H9 (cell line): ENCODE measurements at regions not wholly inside any gene's neighbourhood (a gene's known extent, or its start where the extent isn't known, plus 50 kb on each side); places are given as distances from the start of the nearest gene placed in this dataset.

Experiments
- DNase-seq: peaks from one replicate; pipeline ENCODE4 v3.0.0-alpha.2; 2017
- H2AFZ ChIP-seq: one replicate; pipeline ENCODE4 v1.6.1; 2013; ENCODE audit warnings: mild to moderate bottlenecking, low read length, control low read depth, moderate library complexity
- H2AK5ac ChIP-seq: 2 replicates; pipeline ENCODE4 v1.6.1; 2013; ENCODE audit warnings: low read length, control low read depth, mixed read lengths; ENCODE audit not compliant: insufficient read length
- H2BK120ac ChIP-seq: one replicate; pipeline ENCODE4 v1.6.1; 2013; ENCODE audit warnings: low read depth, mild to moderate bottlenecking, low read length, control low read depth, inconsistent platforms; ENCODE audit not compliant: poor library complexity, severe bottlenecking
- H2BK12ac ChIP-seq: 2 replicates; pipeline ENCODE4 v1.6.1; 2013; ENCODE audit warnings: low read length, control low read depth, mixed read lengths, low read depth; ENCODE audit not compliant: insufficient read length
- H2BK15ac ChIP-seq: 2 replicates; pipeline ENCODE4 v1.6.1; 2013; ENCODE audit warnings: low read depth, low read length, control low read depth
- H2BK20ac ChIP-seq: one replicate; pipeline ENCODE4 v1.6.1; 2013; ENCODE audit warnings: low read depth, mild to moderate bottlenecking, low read length, control low read depth, inconsistent platforms; ENCODE audit not compliant: poor library complexity, severe bottlenecking
- H2BK5ac ChIP-seq: 2 replicates; pipeline ENCODE4 v1.6.1; 2013; ENCODE audit warnings: low read length, control low read depth, mixed read lengths; ENCODE audit not compliant: insufficient read length
- H3K14ac ChIP-seq: 2 replicates; pipeline ENCODE4 v1.6.1; 2013; ENCODE audit warnings: low read length, control low read depth; ENCODE audit not compliant: insufficient read depth
- H3K18ac ChIP-seq: 2 replicates; pipeline ENCODE4 v1.6.1; 2013; ENCODE audit warnings: low read depth, mild to moderate bottlenecking, mixed read lengths, low read length, control low read depth; ENCODE audit not compliant: insufficient read length
- H3K23ac ChIP-seq: 2 replicates; pipeline ENCODE4 v1.6.1; 2013; ENCODE audit warnings: low read length, control low read depth, mixed read lengths, low read depth; ENCODE audit not compliant: insufficient read length
- H3K23me2 ChIP-seq: 2 replicates; pipeline ENCODE4 v1.6.1; 2013; ENCODE audit warnings: low read depth, mild to moderate bottlenecking, mixed read lengths, low read length, control low read depth; ENCODE audit not compliant: insufficient read length, poor library complexity, severe bottlenecking
- H3K27ac ChIP-seq: 2 replicates; pipeline ENCODE4 v1.5.1; 2013; ENCODE audit warnings: low read length, control low read depth, mixed read lengths, low read depth; ENCODE audit not compliant: insufficient read length
- H3K27me3 ChIP-seq: 2 replicates; pipeline ENCODE4 v1.6.1; 2013; ENCODE audit warnings: low read length, control low read depth, inconsistent platforms; ENCODE audit not compliant: insufficient read depth
- H3K4ac ChIP-seq: 2 replicates; pipeline ENCODE4 v1.6.1; 2013; ENCODE audit warnings: low read depth, mild to moderate bottlenecking, control low read depth, inconsistent platforms, low read length, moderate library complexity
- H3K4me1 ChIP-seq: 2 replicates; pipeline ENCODE4 v1.6.1; 2013; ENCODE audit warnings: low read length, control low read depth, inconsistent platforms; ENCODE audit not compliant: insufficient read depth
- H3K4me2 ChIP-seq: 2 replicates; pipeline ENCODE4 v1.6.1; 2013; ENCODE audit warnings: low read length, control low read depth, mixed read lengths; ENCODE audit not compliant: insufficient read length, insufficient read depth
- H3K56ac ChIP-seq: 2 replicates; pipeline ENCODE4 v1.6.1; 2013; ENCODE audit warnings: low read depth, mild to moderate bottlenecking, mixed read lengths, low read length, control low read depth; ENCODE audit not compliant: insufficient read length
- H3K79me1 ChIP-seq: 2 replicates; pipeline ENCODE4 v1.6.1; 2013; ENCODE audit warnings: low read depth, mild to moderate bottlenecking, moderate library complexity, low read length, control low read depth, inconsistent platforms; ENCODE audit not compliant: insufficient read depth, poor library complexity, severe bottlenecking
- H3K79me2 ChIP-seq: 2 replicates; pipeline ENCODE4 v1.6.1; 2013; ENCODE audit warnings: low read length, control low read depth, inconsistent platforms; ENCODE audit not compliant: insufficient read depth
- H3K9ac ChIP-seq: 2 replicates; pipeline ENCODE4 v1.6.1; 2013; ENCODE audit warnings: low read length, control low read depth, mixed read lengths; ENCODE audit not compliant: insufficient read length; ENCODE audit errors: extremely low read depth
- H3K9me3 ChIP-seq: one replicate; pipeline ENCODE4 v1.6.1; 2013; ENCODE audit warnings: low read depth, low read length, inconsistent platforms; ENCODE audit not compliant: control insufficient read depth
- H3T11ph ChIP-seq: one replicate; pipeline ENCODE4 v1.6.1; 2013; ENCODE audit warnings: mild to moderate bottlenecking, low read length, control low read depth, inconsistent platforms
- H4K20me1 ChIP-seq: one replicate; pipeline ENCODE4 v1.6.1; 2013; ENCODE audit not compliant: control insufficient read depth, insufficient read length, insufficient read depth
- H4K5ac ChIP-seq: 2 replicates; pipeline ENCODE4 v1.6.1; 2013; ENCODE audit warnings: low read depth, mild to moderate bottlenecking, mixed read lengths, low read length, control low read depth; ENCODE audit not compliant: insufficient read length
- H4K8ac ChIP-seq: replicated peaks from 2 replicates; pipeline ENCODE4 v1.6.1; 2013; ENCODE audit warnings: low read length, control low read depth, mixed read lengths, low read depth; ENCODE audit not compliant: insufficient read length
- H4K91ac ChIP-seq: 2 replicates; pipeline ENCODE4 v1.6.1; 2013; ENCODE audit warnings: low read depth, mild to moderate bottlenecking, moderate library complexity, mixed read lengths, low read length, control low read depth; ENCODE audit not compliant: insufficient read length
- H3K27ac Mint-ChIP-seq, 3 experiments: 2 replicates in 2 of 3; 3 replicates in 1 of 3; pipeline ENCODE4 v1.8.0; 2020 to 2021; ENCODE audit warnings: mixed read lengths in 3 of 3, mild to moderate bottlenecking in 1 of 3, moderate library complexity in 1 of 3
- H3K27me3 Mint-ChIP-seq: 2 replicates; pipeline ENCODE4 v1.8.0; 2021; ENCODE audit warnings: low read depth, mild to moderate bottlenecking, moderate library complexity, mixed read lengths
- H3K36me3 Mint-ChIP-seq, 3 experiments: 2 replicates in 2 of 3; 3 replicates in 1 of 3; pipeline ENCODE4 v1.8.0; 2020 to 2021; ENCODE audit warnings: low read depth in 3 of 3, mixed read lengths in 3 of 3; ENCODE audit not compliant: insufficient read depth in 1 of 3
- H3K4me1 Mint-ChIP-seq, 2 experiments: 2 replicates each; pipeline ENCODE4 v1.8.0; 2020; ENCODE audit warnings: mixed read lengths in 2 of 2
- H3K4me3 Mint-ChIP-seq, 2 experiments: 2 replicates in 1 of 2; 3 replicates in 1 of 2; pipeline ENCODE4 v1.8.0; 2020 to 2021; ENCODE audit warnings: mild to moderate bottlenecking in 2 of 2, mixed read lengths in 2 of 2, moderate library complexity in 1 of 2
- H3K9me3 Mint-ChIP-seq, 2 experiments: 2 replicates in 1 of 2; 3 replicates in 1 of 2; pipeline ENCODE4 v1.8.0; 2020; ENCODE audit warnings: mild to moderate bottlenecking in 2 of 2, mixed read lengths in 2 of 2, moderate library complexity in 1 of 2
- CTCF ChIP-seq: fragments of 200-600 bp; sonication (generic); conservative IDR thresholded peaks from 3 replicates; pipeline ENCODE4 v1.8.0; 2021; ENCODE audit warnings: antibody characterized with exemption, mild to moderate bottlenecking
- WGBS: extraction: QIAGEN DNeasy Blood & Tissue Kit; methylation state at CpG from one replicate; pipeline ENCODE4 v1.1.7; 2013; ENCODE audit warnings: missing lambda C conversion rate, low lambda C conversion rate, mixed read lengths; ENCODE audit not compliant: insufficient read length; ENCODE audit errors: extremely low coverage; 5-methylcytosine and 5-hydroxymethylcytosine counted together

DNA sequence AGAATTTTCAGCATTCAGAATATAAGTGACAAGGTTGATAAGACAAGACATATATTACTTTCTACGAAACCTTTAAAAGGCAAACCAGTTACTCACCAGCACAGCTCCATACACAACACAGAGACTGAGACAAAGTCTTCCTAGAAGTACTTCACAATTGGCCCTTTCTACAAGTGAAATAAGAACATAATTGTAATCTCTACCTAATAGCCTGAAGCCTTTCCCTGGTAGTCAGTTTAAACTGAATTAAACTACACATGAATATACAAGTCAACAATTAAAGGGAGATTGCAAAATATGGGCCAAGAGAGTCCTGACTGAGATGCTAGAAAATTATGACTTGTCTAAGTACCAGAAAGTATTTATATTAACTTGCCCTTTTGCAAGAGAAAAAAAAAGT is 95.9 kb downstream of the PUS7L start:
- Histone ChIP-seq H3K23me2 (no peaks in the 10 kb centered on the region), H3K14ac (no peak overlapping the region), H3K9me3 (no peaks in the 10 kb centered on the region), H4K8ac (no peak overlapping the region), H3K9ac (no peak overlapping the region), H3K79me1 (no peaks in the 10 kb centered on the region), H3K27me3 (no peaks in the 10 kb centered on the region), H3K27ac (no peak overlapping the region), H2BK15ac (no peak overlapping the region), H2BK120ac (no peak overlapping the region), H2BK5ac (no peak overlapping the region), H2AK5ac (no peak overlapping the region), H4K5ac (no peak overlapping the region), H3K4me1 (no peaks in the 10 kb centered on the region), H2BK12ac (no peak overlapping the region), H3T11ph (no peak overlapping the region), H3K23ac (no peak overlapping the region), H3K79me2 (no peaks in the 10 kb centered on the region), H3K18ac (no peak overlapping the region), H4K20me1 (no peaks in the 10 kb centered on the region), H3K4ac (no peak overlapping the region), H2BK20ac (no peak overlapping the region), H3K4me2 (no peak overlapping the region), H3K56ac (no peak overlapping the region), H2AFZ (no peak overlapping the region), H4K91ac (no peak overlapping the region)
- no peak for DNase-seq
- H3K27ac Mint-ChIP-seq = no peak overlapping the region
- no peaks in the 10 kb centered on the region for H3K27me3 Mint-ChIP-seq
- no peak for TF ChIP-seq CTCF
- WGBS = no CpG with 5 or more reads among the region's 1 CpG
- H3K36me3 Mint-ChIP-seq = no peaks in the 10 kb centered on the region
- H3K4me3 Mint-ChIP-seq = no peak overlapping the region
- no peaks in the 10 kb centered on the region for H3K9me3 Mint-ChIP-seq
- H3K4me1 Mint-ChIP-seq = no peaks in the 10 kb centered on the region
